HL-60 (cell line): ENCODE measurements at regions not wholly inside any gene's neighbourhood (a gene's known extent, or its start where the extent isn't known, plus 50 kb on each side); places are given as distances from the start of the nearest gene placed in this dataset.

ENCODE experiments used
- TF ChIP-seq, protein P1 (sequence below): IDR thresholded peaks from 2 replicates; pipeline ENCODE4 v1.6.1; 2012; ENCODE audit warnings: low read depth; ENCODE audit not compliant: insufficient replicate concordance
- TF ChIP-seq, protein P2 (sequence below): IDR thresholded peaks from one replicate; pipeline ENCODE4 v1.5.1; 2011; ENCODE audit warnings: low read length, control low read depth, inconsistent platforms; ENCODE audit not compliant: insufficient read depth

DNA sequence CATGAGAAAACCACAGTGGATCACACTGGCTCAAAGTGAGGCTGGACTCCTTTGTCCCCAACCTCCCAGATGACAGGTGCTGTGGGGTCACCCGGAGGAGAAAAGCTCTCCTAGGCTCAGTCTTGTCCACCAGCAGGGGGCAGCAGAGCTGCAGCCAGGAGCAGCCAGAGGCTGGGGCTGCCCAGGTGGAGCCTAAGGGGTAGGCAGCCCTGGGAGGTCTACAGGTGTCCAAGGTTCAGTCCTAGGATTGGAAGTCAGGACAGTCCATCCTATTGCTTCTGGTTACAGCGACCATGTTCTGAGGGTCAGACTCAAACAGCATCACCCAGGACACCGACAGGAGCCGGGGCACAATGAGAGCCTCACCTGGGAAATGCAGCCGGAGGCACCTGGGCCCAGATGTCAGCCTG, 77.6 kb upstream of the IGLL5 start:
- TF ChIP-seq, protein P1, sequence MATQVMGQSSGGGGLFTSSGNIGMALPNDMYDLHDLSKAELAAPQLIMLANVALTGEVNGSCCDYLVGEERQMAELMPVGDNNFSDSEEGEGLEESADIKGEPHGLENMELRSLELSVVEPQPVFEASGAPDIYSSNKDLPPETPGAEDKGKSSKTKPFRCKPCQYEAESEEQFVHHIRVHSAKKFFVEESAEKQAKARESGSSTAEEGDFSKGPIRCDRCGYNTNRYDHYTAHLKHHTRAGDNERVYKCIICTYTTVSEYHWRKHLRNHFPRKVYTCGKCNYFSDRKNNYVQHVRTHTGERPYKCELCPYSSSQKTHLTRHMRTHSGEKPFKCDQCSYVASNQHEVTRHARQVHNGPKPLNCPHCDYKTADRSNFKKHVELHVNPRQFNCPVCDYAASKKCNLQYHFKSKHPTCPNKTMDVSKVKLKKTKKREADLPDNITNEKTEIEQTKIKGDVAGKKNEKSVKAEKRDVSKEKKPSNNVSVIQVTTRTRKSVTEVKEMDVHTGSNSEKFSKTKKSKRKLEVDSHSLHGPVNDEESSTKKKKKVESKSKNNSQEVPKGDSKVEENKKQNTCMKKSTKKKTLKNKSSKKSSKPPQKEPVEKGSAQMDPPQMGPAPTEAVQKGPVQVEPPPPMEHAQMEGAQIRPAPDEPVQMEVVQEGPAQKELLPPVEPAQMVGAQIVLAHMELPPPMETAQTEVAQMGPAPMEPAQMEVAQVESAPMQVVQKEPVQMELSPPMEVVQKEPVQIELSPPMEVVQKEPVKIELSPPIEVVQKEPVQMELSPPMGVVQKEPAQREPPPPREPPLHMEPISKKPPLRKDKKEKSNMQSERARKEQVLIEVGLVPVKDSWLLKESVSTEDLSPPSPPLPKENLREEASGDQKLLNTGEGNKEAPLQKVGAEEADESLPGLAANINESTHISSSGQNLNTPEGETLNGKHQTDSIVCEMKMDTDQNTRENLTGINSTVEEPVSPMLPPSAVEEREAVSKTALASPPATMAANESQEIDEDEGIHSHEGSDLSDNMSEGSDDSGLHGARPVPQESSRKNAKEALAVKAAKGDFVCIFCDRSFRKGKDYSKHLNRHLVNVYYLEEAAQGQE: no peak
- TF ChIP-seq, protein P2, sequence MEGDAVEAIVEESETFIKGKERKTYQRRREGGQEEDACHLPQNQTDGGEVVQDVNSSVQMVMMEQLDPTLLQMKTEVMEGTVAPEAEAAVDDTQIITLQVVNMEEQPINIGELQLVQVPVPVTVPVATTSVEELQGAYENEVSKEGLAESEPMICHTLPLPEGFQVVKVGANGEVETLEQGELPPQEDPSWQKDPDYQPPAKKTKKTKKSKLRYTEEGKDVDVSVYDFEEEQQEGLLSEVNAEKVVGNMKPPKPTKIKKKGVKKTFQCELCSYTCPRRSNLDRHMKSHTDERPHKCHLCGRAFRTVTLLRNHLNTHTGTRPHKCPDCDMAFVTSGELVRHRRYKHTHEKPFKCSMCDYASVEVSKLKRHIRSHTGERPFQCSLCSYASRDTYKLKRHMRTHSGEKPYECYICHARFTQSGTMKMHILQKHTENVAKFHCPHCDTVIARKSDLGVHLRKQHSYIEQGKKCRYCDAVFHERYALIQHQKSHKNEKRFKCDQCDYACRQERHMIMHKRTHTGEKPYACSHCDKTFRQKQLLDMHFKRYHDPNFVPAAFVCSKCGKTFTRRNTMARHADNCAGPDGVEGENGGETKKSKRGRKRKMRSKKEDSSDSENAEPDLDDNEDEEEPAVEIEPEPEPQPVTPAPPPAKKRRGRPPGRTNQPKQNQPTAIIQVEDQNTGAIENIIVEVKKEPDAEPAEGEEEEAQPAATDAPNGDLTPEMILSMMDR: peak; percentile 81
